DND-41 (cell line): ENCODE measurements at regions not wholly inside any gene's neighbourhood (a gene's known extent, or its start where the extent isn't known, plus 50 kb on each side); places are given as distances from the start of the nearest gene placed in this dataset.

Experiments
- CTCF ChIP-seq: IDR thresholded peaks from 2 replicates; pipeline ENCODE4 v1.5.1; 2012; ENCODE audit warnings: borderline replicate concordance, low read length, moderate library complexity, mild to moderate bottlenecking; ENCODE audit not compliant: poor library complexity, severe bottlenecking; ENCODE audit errors: extremely low read depth
- EZH2 ChIP-seq: IDR thresholded peaks from 3 replicates; pipeline ENCODE4 v1.6.1; 2012; ENCODE audit warnings: borderline replicate concordance, low read depth, mild to moderate bottlenecking, moderate library complexity, low read length, inconsistent platforms; ENCODE audit not compliant: severe bottlenecking

GRCh38 chr4:63361628-63362027 lies 1047.6 kb downstream of the TECRL start:
- TF ChIP-seq CTCF (no peak), EZH2 (no peak)
